Neural progenitor cell (in vitro differentiated cells): ENCODE measurements at regions not wholly inside any gene's neighbourhood (a gene's known extent, or its start where the extent isn't known, plus 50 kb on each side); places are given as distances from the start of the nearest gene placed in this dataset.

Experiments used
- DNase-seq: peaks from one replicate; pipeline ENCODE4 v3.0.0-alpha.2; 2016; ENCODE audit warnings: low spot score
- H2AFZ ChIP-seq: fragments of 200-600 bp; sonication (generic); replicated peaks from 2 replicates; pipeline ENCODE4 v1.6.1; 2016; ENCODE audit warnings: antibody characterized with exemption
- H3F3A ChIP-seq: fragments of 200-600 bp; sonication (generic); 2 replicates; pipeline ENCODE4 v1.6.1; 2016; ENCODE audit warnings: antibody characterized with exemption, low read depth
- H3K27ac ChIP-seq: fragments of 200-600 bp; sonication (generic); 2 replicates; pipeline ENCODE4 v1.5.1; 2016; ENCODE audit warnings: mild to moderate bottlenecking
- H3K27me3 ChIP-seq: fragments of 200-600 bp; sonication (generic); 2 replicates; pipeline ENCODE4 v1.6.1; 2016; ENCODE audit warnings: mild to moderate bottlenecking, moderate library complexity
- H3K36me3 ChIP-seq: fragments of 200-600 bp; sonication (generic); 2 replicates; pipeline ENCODE4 v1.5.1; 2016
- H3K4me1 ChIP-seq: fragments of 200-600 bp; sonication (generic); 2 replicates; pipeline ENCODE4 v1.6.1; 2016; ENCODE audit warnings: mixed run types
- H3K4me2 ChIP-seq: fragments of 200-600 bp; sonication (generic); 2 replicates; pipeline ENCODE4 v1.6.1; 2016
- H3K4me3 ChIP-seq: fragments of 200-600 bp; sonication (generic); 2 replicates; pipeline ENCODE4 v1.5.1; 2016
- H3K79me2 ChIP-seq: fragments of 200-600 bp; sonication (generic); 2 replicates; pipeline ENCODE4 v1.6.1; 2016; ENCODE audit warnings: low read depth
- H3K9ac ChIP-seq: fragments of 200-600 bp; sonication (generic); 2 replicates; pipeline ENCODE4 v1.6.1; 2016
- H3K9me3 ChIP-seq: fragments of 200-600 bp; sonication (generic); 2 replicates; pipeline ENCODE4 v1.5.1; 2016; ENCODE audit warnings: low read depth
- H4K20me1 ChIP-seq: fragments of 200-600 bp; sonication (generic); 2 replicates; pipeline ENCODE4 v1.6.1; 2016; ENCODE audit warnings: low read depth
- H3K27ac Mint-ChIP-seq: 3 replicates; pipeline ENCODE4 v1.8.0; 2021; ENCODE audit warnings: mixed read lengths
- H3K27me3 Mint-ChIP-seq: 2 replicates; pipeline ENCODE4 v1.8.0; 2022; ENCODE audit warnings: low read depth, mild to moderate bottlenecking, inconsistent platforms, moderate library complexity, mixed read lengths; ENCODE audit not compliant: insufficient read depth
- H3K36me3 Mint-ChIP-seq: 3 replicates; pipeline ENCODE4 v1.8.0; 2021; ENCODE audit warnings: mixed read lengths
- H3K4me1 Mint-ChIP-seq: 3 replicates; pipeline ENCODE4 v1.8.0; 2021; ENCODE audit warnings: mixed read lengths
- H3K4me3 Mint-ChIP-seq: 3 replicates; pipeline ENCODE4 v1.8.0; 2021; ENCODE audit warnings: mild to moderate bottlenecking, moderate library complexity, mixed read lengths
- H3K9me3 Mint-ChIP-seq: 3 replicates; pipeline ENCODE4 v1.8.0; 2020; ENCODE audit warnings: mixed read lengths
- EZH2 ChIP-seq: fragments of 200-600 bp; sonication (generic); IDR thresholded peaks from 2 replicates; pipeline ENCODE4 v1.6.1; 2017; ENCODE audit warnings: antibody characterized with exemption, mild to moderate bottlenecking, moderate library complexity
- EZH2phosphoT487 ChIP-seq: fragments of 200-600 bp; sonication (generic); IDR thresholded peaks from 2 replicates; pipeline ENCODE4 v1.6.1; 2017; ENCODE audit warnings: antibody characterized with exemption
- TF ChIP-seq, protein P1 (sequence below): fragments of 200-600 bp; sonication (generic); IDR thresholded peaks from 2 replicates; pipeline ENCODE4 v1.5.1; 2017; ENCODE audit warnings: antibody characterized with exemption, mild to moderate bottlenecking

DNA sequence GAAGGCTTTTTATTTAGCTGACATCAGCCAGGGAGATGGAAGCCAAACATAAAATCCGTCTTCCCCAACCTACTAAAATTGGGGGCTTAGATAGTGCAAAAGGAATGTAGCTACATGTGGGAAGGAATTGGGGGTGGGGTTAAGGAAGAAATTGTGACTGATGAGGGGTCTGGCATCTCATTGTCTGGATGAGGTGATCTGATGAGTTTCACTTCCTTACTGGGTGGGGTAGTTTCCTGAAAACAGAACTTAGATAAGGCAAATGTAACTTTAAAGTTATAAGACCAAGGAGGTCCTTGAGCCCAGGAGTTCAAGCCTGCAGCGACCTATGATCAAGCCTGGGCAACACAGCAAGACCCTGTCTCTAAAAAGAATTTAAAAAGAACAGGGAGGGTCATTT lies 105.5 kb upstream of the NEIL3 start:
- Histone ChIP-seq H3K27me3 (no peaks in the 10 kb centered on the region), H4K20me1 (no peaks in the 10 kb centered on the region), H3F3A (no peaks in the 10 kb centered on the region), H3K9me3 (peaks cover 4% of the 10 kb centered on the region), H3K4me2 (no peak overlapping the region), H3K4me1 (no peaks in the 10 kb centered on the region), H3K36me3 (no peaks in the 10 kb centered on the region), H3K79me2 (no peaks in the 10 kb centered on the region), H2AFZ (no peak overlapping the region), H3K9ac (no peak overlapping the region), H3K4me3 (no peak overlapping the region), H3K27ac (no peak overlapping the region)
- no peak for TF ChIP-seq EZH2phosphoT487
- no peak for DNase-seq
- Mint-ChIP-seq H3K27me3 (peaks cover 2% of the 10 kb centered on the region), H3K36me3 (no peaks in the 10 kb centered on the region), H3K9me3 (peaks cover 13% of the 10 kb centered on the region), H3K27ac (no peak overlapping the region), H3K4me1 (no peaks in the 10 kb centered on the region), H3K4me3 (no peak overlapping the region)

- no peak overlapping the region for H3K27ac Mint-ChIP-seq
- Histone ChIP-seq H3K4me3 (no peak overlapping the region), H3K4me1 (no peaks in the 10 kb centered on the region), H3K36me3 (no peaks in the 10 kb centered on the region), H3K4me2 (no peak overlapping the region), H3K9ac (no peak overlapping the region), H2AFZ (no peak overlapping the region), H4K20me1 (no peaks in the 10 kb centered on the region), H3K27ac (no peak overlapping the region), H3K79me2 (no peaks in the 10 kb centered on the region), H3K27me3 (no peaks in the 10 kb centered on the region), H3F3A (no peaks in the 10 kb centered on the region), H3K9me3 (no peaks in the 10 kb centered on the region)
- no peaks in the 10 kb centered on the region for H3K9me3 Mint-ChIP-seq
- no peak for DNase-seq
- no peak overlapping the region for H3K4me3 Mint-ChIP-seq
- peaks cover 3% of the 10 kb centered on the region for H3K27me3 Mint-ChIP-seq
- H3K4me1 Mint-ChIP-seq: no peaks in the 10 kb centered on the region
- no peaks in the 10 kb centered on the region for H3K36me3 Mint-ChIP-seq
- TF ChIP-seq, protein P1, sequence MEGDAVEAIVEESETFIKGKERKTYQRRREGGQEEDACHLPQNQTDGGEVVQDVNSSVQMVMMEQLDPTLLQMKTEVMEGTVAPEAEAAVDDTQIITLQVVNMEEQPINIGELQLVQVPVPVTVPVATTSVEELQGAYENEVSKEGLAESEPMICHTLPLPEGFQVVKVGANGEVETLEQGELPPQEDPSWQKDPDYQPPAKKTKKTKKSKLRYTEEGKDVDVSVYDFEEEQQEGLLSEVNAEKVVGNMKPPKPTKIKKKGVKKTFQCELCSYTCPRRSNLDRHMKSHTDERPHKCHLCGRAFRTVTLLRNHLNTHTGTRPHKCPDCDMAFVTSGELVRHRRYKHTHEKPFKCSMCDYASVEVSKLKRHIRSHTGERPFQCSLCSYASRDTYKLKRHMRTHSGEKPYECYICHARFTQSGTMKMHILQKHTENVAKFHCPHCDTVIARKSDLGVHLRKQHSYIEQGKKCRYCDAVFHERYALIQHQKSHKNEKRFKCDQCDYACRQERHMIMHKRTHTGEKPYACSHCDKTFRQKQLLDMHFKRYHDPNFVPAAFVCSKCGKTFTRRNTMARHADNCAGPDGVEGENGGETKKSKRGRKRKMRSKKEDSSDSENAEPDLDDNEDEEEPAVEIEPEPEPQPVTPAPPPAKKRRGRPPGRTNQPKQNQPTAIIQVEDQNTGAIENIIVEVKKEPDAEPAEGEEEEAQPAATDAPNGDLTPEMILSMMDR: no peak
- TF ChIP-seq EZH2phosphoT487 (no peak), EZH2 (no peak)
Measured at GRCh38 chr4:177214935-177215334, 94.7 kb upstream of the NEIL3 start.

GRCh38 chr4:177220376-177220775 lies 89.3 kb upstream of the NEIL3 start:
- no peak overlapping the region for H3K4me3 ChIP-seq
- DNase-seq: no peak
- no peak overlapping the region for H3K4me3 Mint-ChIP-seq
- H3K79me2 ChIP-seq: no peaks in the 10 kb centered on the region
- H3K4me2 ChIP-seq: no peak overlapping the region
- H3K9me3 Mint-ChIP-seq: no peaks in the 10 kb centered on the region
- H3K4me1 Mint-ChIP-seq: no peaks in the 10 kb centered on the region
- no peaks in the 10 kb centered on the region for H3K36me3 ChIP-seq
- H2AFZ ChIP-seq: no peak overlapping the region
- no peaks in the 10 kb centered on the region for H4K20me1 ChIP-seq
- no peaks in the 10 kb centered on the region for H3F3A ChIP-seq
- no peaks in the 10 kb centered on the region for H3K4me1 ChIP-seq
- H3K36me3 Mint-ChIP-seq: no peaks in the 10 kb centered on the region
- no peaks in the 10 kb centered on the region for H3K9me3 ChIP-seq
- no peaks in the 10 kb centered on the region for H3K27me3 ChIP-seq
- H3K27ac ChIP-seq: no peak overlapping the region
- H3K27ac Mint-ChIP-seq: no peak overlapping the region
- no peak overlapping the region for H3K9ac ChIP-seq
- TF ChIP-seq, protein P1: no peak
- TF ChIP-seq EZH2: no peak
- TF ChIP-seq EZH2phosphoT487: no peak
- H3K27me3 Mint-ChIP-seq: peaks cover 3% of the 10 kb centered on the region

- H3K9me3 Mint-ChIP-seq: no peaks in the 10 kb centered on the region
- H3K27me3 Mint-ChIP-seq: peaks cover 5% of the 10 kb centered on the region
- no peaks in the 10 kb centered on the region for H3K4me1 Mint-ChIP-seq
- no peaks in the 10 kb centered on the region for H3K36me3 ChIP-seq
- H3K4me3 Mint-ChIP-seq: no peak overlapping the region
- H3K9ac ChIP-seq: no peak overlapping the region
- H3K9me3 ChIP-seq: no peaks in the 10 kb centered on the region
- H2AFZ ChIP-seq: no peak overlapping the region
- H3K79me2 ChIP-seq: no peaks in the 10 kb centered on the region
- H3K27me3 ChIP-seq: no peaks in the 10 kb centered on the region
- TF ChIP-seq EZH2phosphoT487: no peak
- H3K36me3 Mint-ChIP-seq: no peaks in the 10 kb centered on the region
- no peak overlapping the region for H3K4me2 ChIP-seq
- no peaks in the 10 kb centered on the region for H3K4me1 ChIP-seq
- no peaks in the 10 kb centered on the region for H4K20me1 ChIP-seq
- no peak overlapping the region for H3K4me3 ChIP-seq
- peak; percentile 11 for DNase-seq
- no peaks in the 10 kb centered on the region for H3F3A ChIP-seq
- no peak overlapping the region for H3K27ac ChIP-seq
- H3K27ac Mint-ChIP-seq: no peak overlapping the region
Measured at GRCh38 chr4:177222781-177223180, 86.9 kb upstream of the NEIL3 start.
